ENCODE measurements at regions not wholly inside any gene's neighbourhood (a gene's known extent, or its start where the extent isn't known, plus 50 kb on each side); places are given as distances from the start of the nearest gene placed in this dataset.

DNA sequence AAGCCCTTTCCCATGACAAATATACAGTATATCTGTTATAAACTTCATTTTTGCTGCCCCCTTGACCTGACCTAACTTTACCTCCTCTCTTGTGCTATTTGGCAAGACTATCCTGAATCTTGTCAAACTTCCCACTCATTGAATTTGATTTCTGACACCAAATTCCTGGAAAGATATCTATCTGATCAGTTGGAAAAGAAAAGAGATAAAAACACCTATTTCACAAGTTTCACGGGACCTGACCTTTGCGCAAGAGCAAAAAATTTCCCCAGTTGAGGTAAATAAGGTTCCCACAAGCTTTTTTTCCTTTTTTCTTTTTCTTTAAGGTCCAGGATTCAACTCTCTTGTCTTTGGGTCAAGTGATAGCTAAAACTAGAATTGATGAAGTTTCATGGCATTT, 189.2 kb upstream of the LPP start:
- ChIA-PET CTCF (no interaction called here), POLR2A (no interaction called here)
- Histone ChIP-seq H3K79me2 (ENCODE audit: control insufficient read depth, insufficient read depth, low read length) (no peaks in the 10 kb centered on the region), H4K20me1 (replicated peaks; ENCODE audit: control insufficient read depth, extremely low read depth, insufficient read depth, low read length) (no peaks in the 10 kb centered on the region), H3K4me1 (ENCODE audit: control insufficient read depth, extremely low read depth, insufficient read depth, low read length) (no peaks in the 10 kb centered on the region), H2AFZ (ENCODE audit: low read depth, low read length) (no peak overlapping the region), H3K36me3 (ENCODE audit: control insufficient read depth in 2 of 2, extremely low read depth in 1 of 2, insufficient read depth in 2 of 2, low read length in 2 of 2) (no peaks in the 10 kb centered on the region), H3K27me3 (ENCODE audit: control insufficient read depth in 2 of 2, insufficient read depth in 2 of 2, low read length in 2 of 2) (peaks cover 2% of the 10 kb centered on the region in 2 experiments), H3K9me1 (replicated peaks; ENCODE audit: control insufficient read depth, extremely low read depth, insufficient read depth, low read length) (no peaks in the 10 kb centered on the region), H3K9ac (replicated peaks; ENCODE audit: extremely low read depth, insufficient read depth, low read length) (no peak overlapping the region), H3K27ac (ENCODE audit: insufficient read depth, low read depth, low read length) (no peak overlapping the region), H3K4me3 (replicated peaks in 1 of 3; ENCODE audit: insufficient read depth in 1 of 3, low read depth in 1 of 3, low read length in 3 of 3) (no peak overlapping the region), H3K9me3 (replicated peaks; ENCODE audit: control insufficient read depth, insufficient read depth, low read length) (no peaks in the 10 kb centered on the region), H3K4me2 (ENCODE audit: insufficient read depth, low read length) (no peak overlapping the region)
- dilution Hi-C loops (cut with MboI; ENCODE audit: extremely low pct_ligation_motif_present, low sequenced_read_pairs), result no loop called here
- TF ChIP-seq POLR2AphosphoS5 (IDR thresholded peaks at IDR 0.05; ENCODE audit: insufficient read depth, low read depth, low read length) (no peak), CTCF (IDR thresholded peaks at IDR 0.05; ENCODE audit: extremely low read depth in 1 of 2, insufficient read depth in 1 of 2, low read depth in 1 of 2, low read length in 2 of 2) (no peak)
- BruUV-seq (replicated peaks), result no TSS peak
- DNase-seq (ENCODE audit: low read depth, low spot score) (no peak), FAIRE-seq (no peak)
- intact Hi-C loops (cut with micrococcal nuclease), result no loop called here

DNA sequence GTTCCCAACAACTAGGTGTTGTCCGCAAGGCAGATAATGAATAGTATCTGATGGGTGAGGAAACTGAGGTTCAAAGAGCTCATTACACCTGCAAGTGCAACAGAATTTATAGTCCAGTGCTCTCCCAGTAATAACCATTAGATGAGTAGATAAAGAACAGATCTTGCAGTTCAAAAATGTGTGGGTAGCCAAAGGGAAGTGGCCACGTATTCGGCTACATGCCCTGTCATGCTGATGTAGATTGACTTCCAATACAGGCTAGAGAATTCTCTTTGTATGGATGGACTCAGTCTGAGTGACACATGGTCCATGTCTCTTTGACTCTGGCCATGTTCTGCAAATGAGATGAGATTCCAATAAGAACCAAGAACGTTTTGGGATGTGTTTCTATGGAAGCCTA, 187.9 kb upstream of the LPP start:
- DNase-seq (ENCODE audit: low read depth, low spot score), result no peak
- CTCF ChIA-PET, result no interaction called here
- POLR2A ChIA-PET, result no interaction called here
- Histone ChIP-seq H3K4me3 (replicated peaks in 1 of 3; ENCODE audit: insufficient read depth in 1 of 3, low read depth in 1 of 3, low read length in 3 of 3) (no peak overlapping the region), H2AFZ (ENCODE audit: low read depth, low read length) (no peak overlapping the region), H3K27me3 (ENCODE audit: control insufficient read depth in 2 of 2, insufficient read depth in 2 of 2, low read length in 2 of 2) (peaks cover 2% of the 10 kb centered on the region in 2 experiments), H3K9me1 (replicated peaks; ENCODE audit: control insufficient read depth, extremely low read depth, insufficient read depth, low read length) (no peaks in the 10 kb centered on the region), H3K4me1 (ENCODE audit: control insufficient read depth, extremely low read depth, insufficient read depth, low read length) (no peaks in the 10 kb centered on the region), H3K9ac (replicated peaks; ENCODE audit: extremely low read depth, insufficient read depth, low read length) (no peak overlapping the region), H3K9me3 (replicated peaks; ENCODE audit: control insufficient read depth, insufficient read depth, low read length) (no peaks in the 10 kb centered on the region), H4K20me1 (replicated peaks; ENCODE audit: control insufficient read depth, extremely low read depth, insufficient read depth, low read length) (no peaks in the 10 kb centered on the region), H3K27ac (ENCODE audit: insufficient read depth, low read depth, low read length) (no peak overlapping the region), H3K4me2 (ENCODE audit: insufficient read depth, low read length) (no peak overlapping the region), H3K36me3 (ENCODE audit: control insufficient read depth in 2 of 2, extremely low read depth in 1 of 2, insufficient read depth in 2 of 2, low read length in 2 of 2) (no peaks in the 10 kb centered on the region), H3K79me2 (ENCODE audit: control insufficient read depth, insufficient read depth, low read length) (no peaks in the 10 kb centered on the region)
- BruUV-seq (replicated peaks), result no TSS peak
- no peak for TF ChIP-seq POLR2AphosphoS5 (IDR thresholded peaks at IDR 0.05; ENCODE audit: insufficient read depth, low read depth, low read length)
- intact Hi-C loops (cut with micrococcal nuclease), result no loop called here
- no peak for FAIRE-seq
- dilution Hi-C loops (cut with MboI; ENCODE audit: extremely low pct_ligation_motif_present, low sequenced_read_pairs), result no loop called here
